ENCODE measurements at regions not wholly inside any gene's neighbourhood (a gene's known extent, or its start where the extent isn't known, plus 50 kb on each side); places are given as distances from the start of the nearest gene placed in this dataset.

- Mint-ChIP-seq H3K9me3 (ENCODE audit: low read depth) (no peaks in the 10 kb centered on the region), H3K27ac (no peak overlapping the region), H3K4me1 (no peaks in the 10 kb centered on the region), H3K36me3 (no peaks in the 10 kb centered on the region), H3K4me3 (no peak overlapping the region), H3K27me3 (peaks cover 3% of the 10 kb centered on the region)
- no peak for DNase-seq
- ATAC-seq: no peak
- CTCF ChIA-PET: no interaction called here
Measured at GRCh38 chr12:88924162-88924561, 343.9 kb upstream of the KITLG start.

DNA sequence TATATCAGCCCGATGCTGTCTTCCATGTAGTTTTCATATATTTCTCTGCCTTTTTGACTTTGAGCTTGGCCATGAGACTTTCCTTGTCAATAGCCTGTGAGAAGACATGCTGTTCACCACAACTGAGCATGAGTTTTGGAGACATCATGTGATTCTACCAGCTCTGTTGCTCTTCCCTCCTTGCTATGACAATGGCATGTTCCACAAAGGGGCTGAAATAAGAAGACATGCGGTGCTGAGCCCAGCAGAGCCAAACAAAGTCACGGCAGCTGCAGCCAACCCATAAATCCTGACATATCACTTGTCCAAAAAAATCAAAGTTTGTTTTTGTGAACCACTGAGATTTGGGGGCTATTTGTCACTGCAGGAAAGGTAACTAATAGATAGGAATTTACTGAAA, 343.4 kb upstream of the KITLG start:
- no peak overlapping the region for H3K27ac Mint-ChIP-seq
- CTCF ChIA-PET: no interaction called here
- H3K9me3 Mint-ChIP-seq (ENCODE audit: low read depth): no peaks in the 10 kb centered on the region
- H3K4me1 Mint-ChIP-seq: no peaks in the 10 kb centered on the region
- H3K4me3 Mint-ChIP-seq: no peak overlapping the region
- peaks cover 3% of the 10 kb centered on the region for H3K27me3 Mint-ChIP-seq
- DNase-seq (no peak), ATAC-seq (no peak)
- no peaks in the 10 kb centered on the region for H3K36me3 Mint-ChIP-seq

- peaks cover 3% of the 10 kb centered on the region for H3K27me3 Mint-ChIP-seq
- CTCF ChIA-PET: no interaction called here
- DNase-seq: no peak
- H3K4me1 Mint-ChIP-seq: no peaks in the 10 kb centered on the region
- H3K9me3 Mint-ChIP-seq (ENCODE audit: low read depth): no peaks in the 10 kb centered on the region
- no peak overlapping the region for H3K4me3 Mint-ChIP-seq
- H3K27ac Mint-ChIP-seq: no peak overlapping the region
- ATAC-seq: no peak
- no peaks in the 10 kb centered on the region for H3K36me3 Mint-ChIP-seq
Measured at GRCh38 chr12:88922816-88923215, 342.5 kb upstream of the KITLG start.

GRCh38 chr12:88921890-88922532, 341.7 kb upstream of the KITLG start:
- Mint-ChIP-seq H3K4me3 (no peak overlapping the region), H3K27me3 (peaks cover 3% of the 10 kb centered on the region), H3K27ac (no peak overlapping the region), H3K4me1 (no peaks in the 10 kb centered on the region), H3K36me3 (no peaks in the 10 kb centered on the region), H3K9me3 (ENCODE audit: low read depth) (no peaks in the 10 kb centered on the region)
- ATAC-seq: no peak
- no peak for DNase-seq
- CTCF ChIA-PET: no interaction called here

DNA sequence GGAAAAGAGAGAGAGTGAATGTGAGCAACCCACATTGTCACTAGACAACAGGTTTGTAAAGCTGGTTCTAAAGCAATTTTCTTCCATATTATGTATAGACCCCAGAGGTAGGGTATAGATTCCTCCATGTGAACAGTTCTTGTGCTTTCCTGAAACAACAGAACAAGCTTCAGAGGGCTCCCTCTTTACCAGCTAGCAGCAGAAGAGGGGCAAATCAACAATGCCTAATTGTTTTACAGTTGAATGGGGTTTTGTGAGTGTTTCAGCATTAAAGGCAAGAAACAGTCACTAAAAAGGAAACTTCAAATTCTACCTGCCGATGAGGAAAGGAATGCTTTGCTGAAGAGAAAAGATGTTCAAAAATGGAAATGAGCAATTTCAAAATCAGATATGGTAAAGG, 341.2 kb upstream of the KITLG start:
- H3K27me3 Mint-ChIP-seq: peaks cover 3% of the 10 kb centered on the region
- no peaks in the 10 kb centered on the region for H3K9me3 Mint-ChIP-seq (ENCODE audit: low read depth)
- no peaks in the 10 kb centered on the region for H3K36me3 Mint-ChIP-seq
- H3K27ac Mint-ChIP-seq: no peak overlapping the region
- H3K4me1 Mint-ChIP-seq: no peaks in the 10 kb centered on the region
- CTCF ChIA-PET: no interaction called here
- H3K4me3 Mint-ChIP-seq: no peak overlapping the region
- DNase-seq: no peak
- ATAC-seq: no peak

GRCh38 chr12:88918161-88918560, 337.9 kb upstream of the KITLG start:
- Mint-ChIP-seq H3K4me1 (no peaks in the 10 kb centered on the region), H3K27me3 (peaks cover 3% of the 10 kb centered on the region), H3K36me3 (no peaks in the 10 kb centered on the region), H3K27ac (no peak overlapping the region), H3K9me3 (ENCODE audit: low read depth) (peaks cover 9% of the 10 kb centered on the region), H3K4me3 (no peak overlapping the region)
- CTCF ChIA-PET: no interaction called here
- DNase-seq (no peak), ATAC-seq (no peak)

DNA sequence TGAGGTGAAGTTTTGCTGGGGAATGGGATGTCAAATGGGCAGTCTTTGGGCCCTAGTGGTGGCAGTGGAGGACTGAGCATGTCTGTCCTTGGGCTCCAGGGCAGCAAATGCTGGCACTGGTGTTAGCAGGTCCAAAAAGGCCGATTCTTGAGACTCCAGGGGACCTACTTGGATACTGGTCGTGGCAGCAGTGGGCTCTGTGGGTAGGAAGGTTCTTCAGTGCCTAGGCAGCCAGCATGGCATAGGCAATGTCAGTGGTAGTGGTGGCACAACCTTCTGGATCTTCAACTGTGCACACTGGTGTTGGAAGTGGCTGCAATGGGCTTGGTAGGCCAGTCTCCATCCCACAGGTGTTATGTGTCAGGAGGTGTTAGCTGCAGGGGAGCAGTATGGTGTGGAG, 334.7 kb upstream of the KITLG start:
- CTCF ChIA-PET: no interaction called here
- Mint-ChIP-seq H3K27ac (no peak overlapping the region), H3K36me3 (no peaks in the 10 kb centered on the region), H3K4me3 (no peak overlapping the region), H3K27me3 (no peaks in the 10 kb centered on the region), H3K9me3 (ENCODE audit: low read depth) (peaks cover 9% of the 10 kb centered on the region), H3K4me1 (no peaks in the 10 kb centered on the region)
- ATAC-seq (no peak), DNase-seq (no peak)

DNA sequence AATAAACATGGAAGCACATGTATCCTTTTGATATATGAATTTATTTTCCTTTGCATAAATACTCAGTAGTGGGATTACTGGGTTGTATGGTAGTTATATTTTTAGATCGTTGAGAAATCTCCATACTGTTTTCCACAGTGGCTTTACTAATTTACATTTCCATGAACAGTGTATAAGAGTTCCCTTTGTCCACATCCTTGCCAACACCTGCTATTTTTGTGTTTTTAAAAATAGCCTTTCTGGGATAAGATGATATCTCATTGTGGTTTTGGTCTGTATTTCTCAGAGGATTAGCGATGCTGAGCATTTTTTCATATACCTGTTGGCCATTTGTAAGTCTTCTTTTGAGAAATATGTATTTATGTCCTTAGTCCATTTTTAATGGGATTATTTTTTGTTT, 329.2 kb upstream of the KITLG start:
- no peaks in the 10 kb centered on the region for H3K27me3 Mint-ChIP-seq
- no peak overlapping the region for H3K4me3 Mint-ChIP-seq
- H3K36me3 Mint-ChIP-seq: no peaks in the 10 kb centered on the region
- CTCF ChIA-PET: no interaction called here
- no peak overlapping the region for H3K27ac Mint-ChIP-seq
- no peaks in the 10 kb centered on the region for H3K4me1 Mint-ChIP-seq
- ATAC-seq: no peak
- H3K9me3 Mint-ChIP-seq (ENCODE audit: low read depth): peaks cover 6% of the 10 kb centered on the region
- DNase-seq: no peak

- DNase-seq: no peak
- Mint-ChIP-seq H3K4me1 (no peaks in the 10 kb centered on the region), H3K27ac (no peak overlapping the region), H3K9me3 (ENCODE audit: low read depth) (peaks cover 2% of the 10 kb centered on the region), H3K36me3 (no peaks in the 10 kb centered on the region), H3K27me3 (no peaks in the 10 kb centered on the region), H3K4me3 (no peak overlapping the region)
- CTCF ChIA-PET: no interaction called here
- no peak for ATAC-seq
Measured at GRCh38 chr12:88908345-88908744, 328.1 kb upstream of the KITLG start.

DNA sequence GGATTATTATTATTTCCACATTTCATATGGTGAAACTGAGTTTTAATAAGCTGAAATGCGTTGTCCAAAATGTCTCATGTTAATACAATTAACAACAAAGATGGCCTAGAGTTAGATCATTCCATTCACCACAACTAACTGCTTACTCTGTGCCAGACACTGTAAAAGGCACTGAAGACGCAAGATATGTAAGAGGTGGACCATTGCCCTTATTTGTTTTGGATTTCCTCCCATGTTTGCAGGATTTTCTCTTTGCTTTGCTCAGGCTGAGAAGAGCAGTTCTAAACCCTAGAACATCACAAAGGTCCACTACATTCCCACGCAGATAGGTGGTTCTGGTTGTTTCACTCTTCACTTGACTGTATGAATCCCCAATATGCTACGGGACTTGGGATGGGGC, 324.4 kb upstream of the KITLG start:
- ATAC-seq (no peak), DNase-seq (no peak)
- H3K4me1 Mint-ChIP-seq: no peaks in the 10 kb centered on the region
- H3K4me3 Mint-ChIP-seq: no peak overlapping the region
- no peaks in the 10 kb centered on the region for H3K27me3 Mint-ChIP-seq
- H3K27ac Mint-ChIP-seq: no peak overlapping the region
- H3K9me3 Mint-ChIP-seq (ENCODE audit: low read depth): no peaks in the 10 kb centered on the region
- no peaks in the 10 kb centered on the region for H3K36me3 Mint-ChIP-seq
- CTCF ChIA-PET: no interaction called here

- no peaks in the 10 kb centered on the region for H3K36me3 Mint-ChIP-seq
- H3K9me3 Mint-ChIP-seq (ENCODE audit: low read depth): no peaks in the 10 kb centered on the region
- H3K4me1 Mint-ChIP-seq: no peaks in the 10 kb centered on the region
- no peak overlapping the region for H3K27ac Mint-ChIP-seq
- CTCF ChIA-PET: no interaction called here
- H3K27me3 Mint-ChIP-seq: no peaks in the 10 kb centered on the region
- DNase-seq: no peak
- no peak for ATAC-seq
- no peak overlapping the region for H3K4me3 Mint-ChIP-seq
Measured at GRCh38 chr12:88903333-88903732, 323.1 kb upstream of the KITLG start.

GRCh38 chr12:88897723-88898122, 317.5 kb upstream of the KITLG start:
- no peak for ATAC-seq
- CTCF ChIA-PET: no interaction called here
- DNase-seq: no peak
- Mint-ChIP-seq H3K27ac (no peak overlapping the region), H3K4me3 (no peak overlapping the region), H3K4me1 (no peaks in the 10 kb centered on the region), H3K27me3 (no peaks in the 10 kb centered on the region), H3K9me3 (ENCODE audit: low read depth) (no peaks in the 10 kb centered on the region), H3K36me3 (no peaks in the 10 kb centered on the region)

- ATAC-seq: no peak
- no peak overlapping the region for H3K4me3 Mint-ChIP-seq
- H3K4me1 Mint-ChIP-seq: no peaks in the 10 kb centered on the region
- no peaks in the 10 kb centered on the region for H3K9me3 Mint-ChIP-seq (ENCODE audit: low read depth)
- H3K27ac Mint-ChIP-seq: no peak overlapping the region
- H3K27me3 Mint-ChIP-seq: no peaks in the 10 kb centered on the region
- H3K36me3 Mint-ChIP-seq: no peaks in the 10 kb centered on the region
- DNase-seq: no peak
- CTCF ChIA-PET: no interaction called here
Measured at GRCh38 chr12:88896958-88897357, 316.7 kb upstream of the KITLG start.

- ATAC-seq: no peak
- no peak overlapping the region for H3K4me3 Mint-ChIP-seq
- no peaks in the 10 kb centered on the region for H3K36me3 Mint-ChIP-seq
- no peaks in the 10 kb centered on the region for H3K9me3 Mint-ChIP-seq (ENCODE audit: low read depth)
- H3K27ac Mint-ChIP-seq: no peak overlapping the region
- H3K27me3 Mint-ChIP-seq: no peaks in the 10 kb centered on the region
- no peaks in the 10 kb centered on the region for H3K4me1 Mint-ChIP-seq
- no peak for DNase-seq
- CTCF ChIA-PET: no interaction called here
Measured at GRCh38 chr12:88895634-88896033, 315.4 kb upstream of the KITLG start.

DNA sequence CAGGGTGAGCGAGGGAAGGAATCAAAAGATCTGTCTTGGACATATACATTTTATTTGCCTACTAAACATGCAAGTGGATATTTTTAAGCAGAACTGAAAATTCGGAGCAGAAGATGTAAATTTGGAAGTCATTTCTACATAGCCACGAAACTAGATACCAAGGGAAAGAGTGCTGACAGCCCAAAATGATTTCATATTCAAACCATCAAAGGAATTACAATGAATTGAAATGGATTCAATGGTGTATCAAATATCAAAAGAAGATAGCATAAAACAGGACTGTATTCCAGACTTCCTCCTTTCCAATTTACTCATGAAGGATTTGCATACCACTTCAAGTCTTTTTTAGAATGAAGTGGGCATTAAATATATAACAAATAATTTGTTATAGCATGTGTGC, 313.5 kb upstream of the KITLG start:
- ATAC-seq (no peak), DNase-seq (no peak)
- Mint-ChIP-seq H3K27me3 (no peaks in the 10 kb centered on the region), H3K9me3 (ENCODE audit: low read depth) (no peaks in the 10 kb centered on the region), H3K4me3 (no peak overlapping the region), H3K36me3 (no peaks in the 10 kb centered on the region), H3K4me1 (no peaks in the 10 kb centered on the region), H3K27ac (no peak overlapping the region)
- CTCF ChIA-PET: no interaction called here

Data from activated CD8-positive, alpha-beta memory T cell treated with anti-CD3 and anti-CD28 coated beads, Interleukin-2, amount 10 ng/mL, durations not matched to agents 7 days and 5 days (primary cell).